ENCODE measurements at regions not wholly inside any gene's neighbourhood (a gene's known extent, or its start where the extent isn't known, plus 50 kb on each side); places are given as distances from the start of the nearest gene placed in this dataset.
"Not testable (repeated sequence)": the region's sequence is repeated elsewhere in the genome, so short reads cannot be mapped to it uniquely, and the experiment has no call there.

- no peak for TF ChIP-seq CTCF (IDR thresholded peaks at IDR 0.05)
- TF ChIP-seq POLR2A (IDR thresholded peaks at IDR 0.05) = no peak
- no peak for DNase-seq
- intact Hi-C loops (cut with DNase I; ENCODE audit: low total_unique reads) = no loop called here
- no peak overlapping the region for H3K4me3 ChIP-seq
- H3K36me3 ChIP-seq = no peaks in the 10 kb centered on the region
- H3K9me3 ChIP-seq = no peaks in the 10 kb centered on the region
- no peaks in the 10 kb centered on the region for H3K4me1 ChIP-seq
- H3K27ac ChIP-seq = no peak overlapping the region
- no peaks in the 10 kb centered on the region for H3K27me3 ChIP-seq
Measured at GRCh38 chr3:182413682-182414081, 379.6 kb upstream of the ATP11B start.

DNA sequence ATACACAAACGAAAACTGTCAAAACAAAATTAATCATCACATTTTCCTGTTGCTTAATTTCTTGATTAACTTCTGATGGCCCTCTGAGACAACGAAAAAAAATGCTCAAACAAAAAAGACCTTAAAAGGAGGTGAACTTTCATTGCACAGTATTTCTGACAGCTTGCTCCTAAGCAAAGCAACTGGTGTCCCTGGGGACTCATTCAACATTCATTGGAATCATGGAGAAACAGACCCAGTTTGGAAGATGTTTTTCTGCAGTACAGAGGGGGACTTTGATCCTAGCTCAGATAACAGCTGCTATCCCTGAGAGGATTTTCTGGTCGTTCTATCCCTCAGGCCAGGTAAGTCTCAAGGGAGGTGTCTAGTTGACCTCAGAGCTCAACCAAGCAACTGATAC lies 378.7 kb upstream of the ATP11B start:
- DNase-seq = no peak
- no peak for TF ChIP-seq CTCF (IDR thresholded peaks at IDR 0.05)
- no peak for TF ChIP-seq POLR2A (IDR thresholded peaks at IDR 0.05)
- no peaks in the 10 kb centered on the region for H3K27me3 ChIP-seq
- H3K4me1 ChIP-seq = no peaks in the 10 kb centered on the region
- H3K27ac ChIP-seq = no peak overlapping the region
- no peaks in the 10 kb centered on the region for H3K36me3 ChIP-seq
- H3K9me3 ChIP-seq = no peaks in the 10 kb centered on the region
- no peak overlapping the region for H3K4me3 ChIP-seq
- intact Hi-C loops (cut with DNase I; ENCODE audit: low total_unique reads) = no loop called here

GRCh38 chr3:182420741-182421140 lies 372.6 kb upstream of the ATP11B start:
- H3K4me1 ChIP-seq = no peaks in the 10 kb centered on the region
- no peaks in the 10 kb centered on the region for H3K9me3 ChIP-seq
- H3K27me3 ChIP-seq = no peaks in the 10 kb centered on the region
- DNase-seq = no peak
- TF ChIP-seq CTCF (IDR thresholded peaks at IDR 0.05) (no peak), POLR2A (IDR thresholded peaks at IDR 0.05) (no peak)
- no peak overlapping the region for H3K27ac ChIP-seq
- H3K4me3 ChIP-seq = no peak overlapping the region
- no peaks in the 10 kb centered on the region for H3K36me3 ChIP-seq
- intact Hi-C loops (cut with DNase I; ENCODE audit: low total_unique reads) = no loop called here

GRCh38 chr3:182424006-182424405 lies 369.3 kb upstream of the ATP11B start:
- Histone ChIP-seq H3K4me3 (no peak overlapping the region), H3K9me3 (no peaks in the 10 kb centered on the region), H3K4me1 (no peaks in the 10 kb centered on the region), H3K36me3 (no peaks in the 10 kb centered on the region), H3K27ac (no peak overlapping the region), H3K27me3 (no peaks in the 10 kb centered on the region)
- TF ChIP-seq CTCF (IDR thresholded peaks at IDR 0.05) (no peak), POLR2A (IDR thresholded peaks at IDR 0.05) (no peak)
- intact Hi-C loops (cut with DNase I; ENCODE audit: low total_unique reads) = no loop called here
- DNase-seq = no peak

GRCh38 chr3:182425926-182426718 lies 367.2 kb upstream of the ATP11B start:
- H3K36me3 ChIP-seq; DNase-seq; H3K4me1 ChIP-seq; H3K9me3 ChIP-seq; H3K4me3 ChIP-seq; H3K27me3 ChIP-seq; H3K27ac ChIP-seq; intact Hi-C loops (cut with DNase I; ENCODE audit: low total_unique reads): not testable (repeated sequence)

DNA sequence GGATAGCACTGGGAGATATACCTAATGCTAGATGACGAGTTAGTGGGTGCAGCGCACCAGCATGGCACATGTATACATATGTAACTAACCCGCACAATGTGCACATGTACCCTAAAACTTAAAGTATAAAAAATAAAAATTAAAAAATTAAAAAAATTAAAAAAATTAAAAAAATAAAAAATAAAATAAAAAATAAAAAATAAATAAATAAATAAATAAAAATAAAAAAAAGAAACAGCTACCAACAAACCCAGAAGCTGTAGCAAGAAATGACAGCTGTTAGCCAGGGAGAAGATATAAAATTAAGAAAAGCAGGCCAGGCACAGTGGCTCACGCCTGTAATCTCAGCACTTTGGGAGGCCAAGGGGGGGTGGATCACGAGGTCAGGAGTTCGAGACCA lies 361.3 kb upstream of the ATP11B start:
- not testable (repeated sequence) for DNase-seq, H3K4me3 ChIP-seq

More for the DNA sequence above, 361.3 kb upstream of the ATP11B start:
- H3K27me3 ChIP-seq; H3K4me1 ChIP-seq; H3K27ac ChIP-seq; H3K36me3 ChIP-seq; H3K9me3 ChIP-seq; intact Hi-C loops (cut with DNase I; ENCODE audit: low total_unique reads): not testable (repeated sequence)

Data from uterus (tissue), 3 donors.